GM18508 (cell line): ENCODE measurements at regions not wholly inside any gene's neighbourhood (a gene's known extent, or its start where the extent isn't known, plus 50 kb on each side); places are given as distances from the start of the nearest gene placed in this dataset.

ENCODE experiments used
- ATAC-seq: cut with Tn5 transposase; IDR thresholded peaks from one replicate; pipeline ENCODE4 v1.9.1; 2021; ENCODE audit warnings: moderate number of reproducible peaks; ENCODE audit not compliant: insufficient read depth, unreplicated experiment

- peak; percentile 70 for ATAC-seq
These were observed 55.8 kb upstream of the SHC3 start for GRCh38 chr9:89234205-89235067.

DNA sequence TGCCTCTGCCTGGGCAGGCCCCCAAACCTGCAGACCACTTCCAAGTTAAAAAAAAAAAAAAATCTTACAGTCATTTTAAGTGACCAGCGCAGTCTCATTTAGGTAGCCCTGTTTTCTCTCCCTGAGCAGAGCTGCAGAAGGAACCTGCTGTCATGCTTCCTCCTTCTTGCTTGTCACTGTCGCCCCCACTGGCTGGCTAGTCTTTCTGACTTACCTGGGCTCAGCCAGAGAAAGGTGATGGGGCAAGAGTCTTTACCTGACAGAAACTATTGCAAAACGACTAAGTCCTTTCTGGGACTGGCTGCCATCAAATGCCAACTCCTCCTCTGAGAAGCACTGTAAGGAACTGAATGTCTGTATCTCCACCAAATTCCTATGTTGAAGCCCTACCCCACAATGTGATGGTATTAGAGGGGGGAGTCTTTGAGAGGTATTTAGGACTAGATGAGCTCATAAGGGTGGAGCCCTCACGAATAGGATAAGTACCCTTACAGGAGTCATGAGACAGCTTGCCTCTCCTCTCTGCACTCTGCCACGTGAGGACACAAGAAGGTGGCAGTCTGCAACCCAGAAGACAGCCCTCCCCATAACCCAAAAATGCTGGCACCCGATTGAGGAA lies 58.4 kb upstream of the SHC3 start:
- ATAC-seq, result no peak

- ATAC-seq, result no peak
These were observed 59.8 kb upstream of the SHC3 start for GRCh38 chr9:89238424-89238823.

DNA sequence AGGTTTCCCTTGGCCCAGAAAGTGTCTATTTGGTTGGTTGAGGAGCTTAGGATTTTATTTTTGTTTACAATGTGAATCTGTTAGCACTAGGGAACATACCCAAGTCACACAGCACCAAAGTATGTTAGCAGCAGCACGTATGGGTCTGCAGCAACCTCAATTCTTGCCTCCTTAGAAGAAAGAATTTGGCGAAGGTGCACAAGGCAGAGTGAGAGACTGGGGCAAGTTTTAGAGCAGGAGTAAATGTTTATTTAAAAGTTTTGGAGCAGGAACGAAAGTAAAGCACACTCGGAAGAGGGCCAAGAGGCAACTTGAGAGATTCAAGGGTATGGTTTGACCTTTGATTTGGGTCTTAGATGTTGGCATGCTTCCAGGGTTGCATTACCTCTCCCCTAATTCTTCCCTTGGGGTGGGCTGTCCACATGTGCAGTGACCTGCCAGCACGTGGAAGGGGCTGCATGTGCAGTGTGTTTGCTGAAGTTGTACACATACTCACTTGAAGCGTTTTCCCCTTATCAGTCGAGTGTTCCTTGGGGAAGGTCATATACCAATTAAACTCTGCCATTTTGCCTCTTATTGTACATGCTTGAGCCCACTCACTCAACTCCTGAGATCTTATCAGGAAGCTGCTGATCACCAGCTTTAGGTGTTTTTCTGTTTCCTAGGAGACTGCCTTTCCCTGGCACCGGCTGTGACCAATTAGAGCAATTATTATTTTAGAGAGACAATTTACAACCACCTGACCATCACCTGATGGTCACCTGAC lies 64.9 kb upstream of the SHC3 start:
- no peak for ATAC-seq

DNA sequence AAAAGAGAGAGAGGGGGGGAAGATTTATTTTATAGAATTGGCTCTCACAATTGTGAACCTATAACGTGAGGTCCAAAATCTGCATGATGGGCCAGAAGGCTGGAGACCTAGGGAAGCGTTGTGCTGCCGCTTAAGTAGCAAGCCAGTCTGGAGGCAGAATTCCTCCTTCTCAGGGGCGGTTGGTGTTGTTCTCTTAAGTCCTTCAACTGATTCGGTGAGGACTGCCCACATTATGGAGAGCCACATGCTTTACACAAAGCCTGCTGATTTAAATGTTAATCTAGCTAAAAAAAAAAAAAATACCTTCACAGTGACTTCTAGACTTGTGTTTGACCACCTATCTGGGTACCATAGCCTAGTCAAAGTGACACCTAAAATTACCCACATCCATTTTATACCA lies 64.2 kb upstream of the CKS2 start:
- no peak for ATAC-seq

DNA sequence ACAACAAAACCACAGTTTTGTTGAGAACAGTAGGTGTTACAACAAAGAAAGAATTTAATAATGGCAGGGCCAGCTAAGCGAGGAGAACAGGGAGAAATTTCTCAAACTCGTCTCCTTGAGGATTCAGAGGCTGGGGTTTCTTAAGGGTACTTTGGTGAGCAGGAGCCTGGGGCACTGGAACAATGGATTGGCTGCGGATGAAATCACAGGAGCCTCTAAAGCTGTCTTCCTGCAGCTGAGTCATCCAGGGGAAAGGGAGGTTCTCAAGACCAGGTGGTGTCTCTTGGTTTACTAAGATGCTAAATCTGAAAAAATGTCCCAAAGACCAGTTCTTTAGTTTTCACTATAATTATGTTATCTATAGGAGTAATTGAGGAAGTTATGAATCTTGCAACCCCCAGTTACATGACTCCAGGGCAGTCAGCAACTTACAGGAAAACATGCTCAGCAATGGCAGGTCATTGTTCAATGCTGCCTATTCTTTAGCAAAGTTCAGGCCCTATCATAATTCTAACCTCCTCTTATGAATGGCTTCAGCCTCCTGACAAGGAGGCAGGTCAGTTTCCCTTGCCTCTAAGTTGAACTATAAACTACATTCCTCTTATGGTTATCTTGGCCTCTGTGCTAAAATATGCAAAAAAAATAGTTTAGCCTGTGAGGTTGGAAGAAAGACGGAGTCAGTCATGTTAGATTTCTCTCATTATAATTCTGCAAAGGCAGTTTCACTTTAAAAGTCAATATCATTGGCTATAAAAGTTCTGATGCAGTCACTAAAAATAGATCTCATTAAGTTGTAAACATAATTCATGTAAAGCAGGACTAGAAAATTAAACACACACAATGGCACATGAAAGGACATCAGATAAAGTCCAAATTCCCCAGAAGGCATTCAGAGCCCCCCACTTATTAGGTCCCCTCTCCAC lies 63.3 kb upstream of the CKS2 start:
- no peak for ATAC-seq

DNA sequence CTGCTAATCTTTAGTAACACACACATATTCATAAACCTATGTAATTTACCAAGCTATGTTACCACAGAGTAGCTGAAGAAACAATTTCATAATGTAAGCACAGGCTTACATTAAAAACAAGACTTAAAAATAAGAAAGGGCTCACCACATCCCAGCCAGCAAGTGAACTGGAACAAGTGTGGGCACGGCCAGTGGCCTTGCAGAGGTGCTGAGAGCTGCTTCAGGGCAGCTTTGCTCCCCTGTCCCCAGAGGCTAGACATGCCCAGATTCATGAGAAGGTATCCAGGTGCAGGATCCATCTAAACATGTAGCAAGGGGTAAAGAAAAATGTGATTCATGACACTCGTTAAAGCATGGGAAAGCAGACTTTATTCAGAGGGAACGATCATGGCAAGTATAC lies 62.0 kb upstream of the CKS2 start:
- ATAC-seq, result no peak

DNA sequence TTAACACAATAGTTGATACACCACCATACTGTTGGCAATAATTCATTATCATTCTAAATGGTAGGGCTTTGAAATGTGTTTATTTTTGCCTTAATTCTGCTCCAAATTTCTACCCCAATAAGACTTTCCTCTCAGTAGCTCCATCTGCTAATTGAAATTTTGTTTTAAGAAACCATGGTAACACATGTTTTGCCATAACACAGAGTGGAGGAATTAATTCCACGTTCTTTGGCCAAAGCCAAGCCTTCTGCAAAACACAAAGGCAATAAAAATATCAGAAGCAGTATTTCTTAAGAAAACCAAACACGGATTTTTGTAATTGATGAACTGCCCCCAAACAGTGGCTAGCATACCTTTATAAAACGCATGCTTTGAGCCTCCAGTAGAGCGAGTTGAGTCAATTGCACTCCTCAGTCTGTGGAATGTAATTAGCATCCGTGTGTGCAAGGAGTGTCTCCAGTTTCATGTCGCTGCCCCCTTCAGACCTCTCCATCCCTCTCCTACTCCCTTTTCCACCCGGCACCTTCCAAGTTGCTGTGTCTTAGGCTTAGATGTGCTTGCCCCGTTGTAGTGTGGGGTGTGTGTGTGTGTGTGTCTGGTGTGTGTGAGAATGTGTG lies 58.2 kb upstream of the CKS2 start:
- no peak for ATAC-seq

GRCh38 chr9:89254058-89254772 lies 56.8 kb upstream of the CKS2 start:
- no peak for ATAC-seq

DNA sequence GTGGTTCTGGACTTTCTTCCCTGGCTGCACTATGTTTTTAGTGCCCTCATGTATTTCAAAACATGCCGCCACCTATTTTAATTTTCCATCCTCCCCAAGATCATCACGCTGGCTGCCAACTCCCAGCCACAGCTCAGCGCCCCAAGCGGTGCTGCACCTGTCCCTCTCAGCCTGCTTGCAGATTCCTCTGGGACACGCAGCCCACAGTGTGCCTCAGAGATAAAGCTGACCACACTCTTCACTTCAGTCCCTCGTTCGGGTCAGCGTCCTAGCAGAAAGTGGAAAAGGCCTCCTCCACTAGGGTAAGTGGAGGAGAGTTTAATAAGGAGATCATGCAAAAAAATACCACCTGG lies 56.2 kb upstream of the CKS2 start:
- ATAC-seq, result no peak

DNA sequence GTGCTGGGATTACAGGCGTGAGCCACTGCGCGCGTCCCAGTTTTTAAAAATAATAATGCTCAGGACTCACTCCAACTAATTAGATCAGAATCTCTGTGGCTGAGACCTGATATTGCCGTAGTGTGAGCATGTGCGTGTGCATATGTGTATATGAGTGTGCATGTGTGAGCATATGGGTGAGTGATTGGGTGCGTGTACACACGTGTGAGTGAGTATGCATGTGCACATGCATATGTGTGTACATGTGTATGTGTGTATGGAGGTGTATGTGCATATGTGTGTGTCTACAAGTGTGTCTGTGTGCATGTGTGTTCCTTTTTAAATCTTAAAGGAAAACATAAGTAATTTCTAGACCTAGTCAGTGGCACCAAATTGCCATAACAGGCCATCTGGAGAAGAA lies 54.8 kb upstream of the CKS2 start:
- ATAC-seq, result no peak

DNA sequence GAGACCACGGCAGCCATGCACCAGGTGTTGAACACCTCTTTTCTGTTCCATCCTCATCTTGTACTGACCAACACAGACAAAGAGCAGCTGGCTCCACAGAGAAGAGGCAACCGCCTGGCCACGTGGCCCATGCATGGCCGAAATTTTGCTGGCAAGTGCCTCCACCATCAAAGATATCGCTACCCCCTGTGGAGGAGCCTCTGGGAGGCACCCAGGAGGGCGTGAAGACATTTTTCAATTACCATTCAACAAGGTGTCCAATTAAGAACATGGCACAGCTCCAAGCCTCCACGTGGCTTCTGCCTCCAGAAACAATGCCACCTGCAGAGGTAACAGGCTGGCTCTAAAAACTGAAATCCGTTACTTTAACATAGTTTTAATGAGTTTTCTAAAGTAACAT lies 54.4 kb upstream of the CKS2 start:
- no peak for ATAC-seq

GRCh38 chr9:89260525-89260924 lies 50.5 kb upstream of the CKS2 start:
- no peak for ATAC-seq
